K562 (cell line): ENCODE measurements at regions not wholly inside any gene's neighbourhood (a gene's known extent, or its start where the extent isn't known, plus 50 kb on each side); places are given as distances from the start of the nearest gene placed in this dataset.

Experiments used
- ATAC-seq: fragments of 200-7000 bp; cut with Tn5 transposase; 3 replicates; pipeline ENCODE4 v1.9.1; 2020; ENCODE audit warnings: moderate library complexity
- BruUV-seq: library from RNA; stranded (reverse); fragments of 400-500 nt; replicated peaks from 2 replicates; lab custom pipeline; 2021; lab: Mats Ljungman, UMichigan
- CTCF ChIA-PET: fragments of 300-600 bp; formaldehyde crosslinking; extraction: SDS; loops from one replicate; lab custom pipeline; 2021; ENCODE audit warnings: low intra/inter-chr PET ratio; lab: Yijun Ruan, JAX
- POLR2A ChIA-PET: fragments of 300-600, 350-650 bp; sonication (Branson Sonifier 250); formaldehyde crosslinking; extraction: SDS; loops from one replicate; lab custom pipeline; 2021; ENCODE audit warnings: antibody characterized with exemption, inconsistent platforms; lab: Yijun Ruan, JAX
- DNase-seq, 4 experiments: peaks; one replicate each; pipeline versions ENCODE4 v3.0.0 to v3.0.0-alpha.2; 2011 to 2018; ENCODE audit warnings: low spot score in 3 of 4, mixed read lengths in 3 of 4; ENCODE audit errors: extremely low read depth in 1 of 4
- FAIRE-seq: peaks from 2 replicates; lab custom pipeline; 2011; peaks lifted over from hg19 to GRCh38; lab: Jason Lieb, UNC
- H2AFZ ChIP-seq: 2 replicates; pipeline ENCODE4 v1.6.0; 2011; ENCODE audit warnings: low read depth, low read length, control low read depth, inconsistent platforms
- H3K27ac ChIP-seq: fragments of 200-600 bp; 3 replicates; pipeline ENCODE4 v1.8.0; 2011; ENCODE audit warnings: low read depth, mild to moderate bottlenecking, control low read depth, inconsistent platforms, low read length, moderate library complexity, mixed read lengths; ENCODE audit errors: extremely low read depth
- H3K27me3 ChIP-seq, 2 experiments: fragments of 300-600 bp in 1 of 2; 2 replicates in 1 of 2; 3 replicates in 1 of 2; pipeline versions ENCODE4 v1.6.0 to v1.8.0; 2011; ENCODE audit warnings: inconsistent platforms in 2 of 2, low read length in 2 of 2, mild to moderate bottlenecking in 1 of 2, mixed read lengths in 1 of 2, moderate library complexity in 1 of 2; ENCODE audit not compliant: control insufficient read depth in 2 of 2, insufficient read depth in 2 of 2
- H3K36me3 ChIP-seq: fragments of 300-600 bp; 3 replicates; pipeline ENCODE4 v1.8.0; 2011; ENCODE audit warnings: mild to moderate bottlenecking, low read length, inconsistent platforms; ENCODE audit not compliant: control insufficient read depth, insufficient read depth
- H3K4me1 ChIP-seq, 2 experiments: fragments of 200-600 bp in 1 of 2; replicated peaks in 1 of 2; 2 replicates in 1 of 2; 3 replicates in 1 of 2; pipeline versions ENCODE4 v1.5.1 to v1.8.0; 2011; ENCODE audit warnings: inconsistent platforms in 2 of 2, low read length in 2 of 2, mild to moderate bottlenecking in 1 of 2, mixed read lengths in 1 of 2, moderate library complexity in 1 of 2; ENCODE audit not compliant: control insufficient read depth in 2 of 2, insufficient read depth in 2 of 2
- H3K4me2 ChIP-seq: 2 replicates; pipeline ENCODE4 v1.6.1; 2011; ENCODE audit warnings: low read length, control low read depth, inconsistent platforms, mixed read lengths; ENCODE audit not compliant: insufficient read depth
- H3K4me3 ChIP-seq: fragments of 200-600 bp; sonication (generic), shearing (Covaris generic); 2 replicates; pipeline ENCODE4 v1.5.1; 2016; ENCODE audit warnings: control low read depth, inconsistent platforms
- H3K79me2 ChIP-seq: fragments of 200-600 bp; 3 replicates; pipeline ENCODE4 v1.8.0; 2011; ENCODE audit warnings: low read length, inconsistent platforms; ENCODE audit not compliant: control insufficient read depth, insufficient read depth
- H3K9ac ChIP-seq, 2 experiments: 2 replicates each; pipeline versions ENCODE4 v1.6.0 to v1.6.1; 2011; ENCODE audit warnings: low read depth in 2 of 2, low read length in 2 of 2, control low read depth in 1 of 2, inconsistent platforms in 1 of 2, mild to moderate bottlenecking in 1 of 2, mixed read lengths in 1 of 2; ENCODE audit not compliant: insufficient read depth in 1 of 2
- H3K9me1 ChIP-seq: one replicate; pipeline ENCODE4 v1.6.0; 2011; ENCODE audit warnings: inconsistent platforms, mild to moderate bottlenecking, low read length, moderate library complexity; ENCODE audit not compliant: control insufficient read depth, insufficient read depth
- H3K9me3 ChIP-seq: replicated peaks from 2 replicates; pipeline ENCODE4 v1.5.1; 2011; ENCODE audit warnings: low read depth, low read length, inconsistent platforms; ENCODE audit not compliant: control insufficient read depth, insufficient read depth
- H4K20me1 ChIP-seq: replicated peaks from 2 replicates; pipeline ENCODE4 v1.6.1; 2011; ENCODE audit warnings: low read length, inconsistent platforms, mixed read lengths; ENCODE audit not compliant: control insufficient read depth, insufficient read depth
- ETV6 ChIP-seq, 3 experiments: fragments of 150-350 bp in 1 of 3; sonication (generic) in 1 of 3; formaldehyde crosslinking in 1 of 3; IDR thresholded peaks; 2 replicates each; pipeline versions ENCODE4 v1.6.1 to v1.8.0; 2014 to 2022; ENCODE audit warnings: borderline replicate concordance in 2 of 3, low read depth in 2 of 3, antibody characterized with exemption in 1 of 3, low read length in 1 of 3, mild to moderate bottlenecking in 1 of 3, missing genetic modification reagents in 1 of 3
- HINFP ChIP-seq: fragments of 450-650 bp; conservative IDR thresholded peaks from 2 replicates; pipeline ENCODE4 v1.6.1; 2016; ENCODE audit warnings: missing genetic modification characterization, low read depth, mild to moderate bottlenecking, control low read depth, missing compliant biosample characterization
- MBD2 ChIP-seq: sonication (generic); IDR thresholded peaks from 2 replicates; pipeline ENCODE4 v1.6.1; 2016; ENCODE audit warnings: low read depth, borderline replicate concordance
- MLLT1 ChIP-seq, 2 experiments: fragments of 450-650 bp; IDR thresholded peaks; 2 replicates each; pipeline ENCODE4 v1.6.1; 2016
- ZEB2 ChIP-seq: fragments of 450-650 bp; IDR thresholded peaks from 2 replicates; pipeline ENCODE4 v1.6.1; 2016
- ZFP36 ChIP-seq: fragments of 150-350 bp; IDR thresholded peaks from 2 replicates; pipeline ENCODE4 v1.6.1; 2018; ENCODE audit warnings: low read length, low read depth; ENCODE audit not compliant: partially characterized antibody
- ZNF24 ChIP-seq: fragments of 450-650 bp; IDR thresholded peaks from 2 replicates; pipeline ENCODE4 v1.6.1; 2016
- WGBS: fragments of 100-300 bp; shearing (Covaris generic); methylation state at CpG from one replicate; pipeline ENCODE4 v1.1.6; 2016; ENCODE audit warnings: low coverage, mixed read lengths; ENCODE audit not compliant: insufficient coverage; ENCODE audit errors: missing lambda C conversion rate; 5-methylcytosine and 5-hydroxymethylcytosine counted together
- in situ Hi-C: fragments of 300-500 bp; cut with MboI; formaldehyde crosslinking; loops from 4 replicates; pipeline ENCODE4 v1.15.0; 2018; ENCODE audit warnings: inconsistent platforms, mixed read lengths
- intact Hi-C: fragments of 100-400 bp; cut with micrococcal nuclease; formaldehyde crosslinking; loops from 2 replicates; pipeline ENCODE4 v1.14.2; 2022

- intact Hi-C loops = no loop called here
- no peak overlapping the region for H3K4me3 ChIP-seq
- CTCF ChIA-PET = no interaction called here
- WGBS = 0% methylated on average over 1 of the region's 1 CpG
- DNase-seq = no peak
- no peaks in the 10 kb centered on the region for H3K79me2 ChIP-seq
- no peak for ATAC-seq
- no peak overlapping the region for H3K9ac ChIP-seq
- in situ Hi-C loops = no loop called here
- H3K9me3 ChIP-seq = no peaks in the 10 kb centered on the region
- no peaks in the 10 kb centered on the region for H3K4me1 ChIP-seq
- no peaks in the 10 kb centered on the region for H3K9me1 ChIP-seq
- no TSS peak for BruUV-seq
- H3K4me2 ChIP-seq = no peak overlapping the region
- H2AFZ ChIP-seq = no peak overlapping the region
- H3K27me3 ChIP-seq = no peaks in the 10 kb centered on the region
- no peak for FAIRE-seq
- POLR2A ChIA-PET = interaction anchor here (0.7 kb wide), 1 partner anchor 1494 kb away, joined by 3 read pairs; no protein-coding TSS in a partner anchor
- H3K27ac ChIP-seq = no peak overlapping the region
- TF ChIP-seq ZFP36 (no peak), HINFP (tag) (no peak), ETV6 (IDR thresholded peaks at IDR 0.05; ENCODE audit: borderline replicate concordance in 1 of 2, low read depth in 2 of 2, low read length in 1 of 2) (no peak), ETV6 (CRISPR knock-in tag; IDR thresholded peaks at IDR 0.05; ENCODE audit: borderline replicate concordance) (no peak), ZEB2 (no peak), MBD2 (no peak), MLLT1 (IDR thresholded peaks at IDR 0.05) (no peak), ZNF24 (no peak)
- H4K20me1 ChIP-seq = no peaks in the 10 kb centered on the region
- no peaks in the 10 kb centered on the region for H3K36me3 ChIP-seq
Measured at GRCh38 chr11:28524098-28524497, 415.9 kb downstream of the METTL15 start.
